HL-60 (cell line): ENCODE measurements at regions not wholly inside any gene's neighbourhood (a gene's known extent, or its start where the extent isn't known, plus 50 kb on each side); places are given as distances from the start of the nearest gene placed in this dataset.

Source experiments
- DNase-seq, 2 experiments: peaks; one replicate each; pipeline ENCODE4 v3.0.0-alpha.2; 2010 to 2020; ENCODE audit warnings: low read depth in 1 of 2, low spot score in 1 of 2
- H3K27ac ChIP-seq: fragments of 250-450 bp; sonication (Bioruptor Pico); replicated peaks from 2 replicates; pipeline ENCODE4 v1.5.1; 2020; ENCODE audit warnings: mild to moderate bottlenecking, moderate library complexity
- H3K27me3 ChIP-seq: fragments of 250-450 bp; sonication (Bioruptor Pico); 2 replicates; pipeline ENCODE4 v1.5.1; 2021; ENCODE audit warnings: mild to moderate bottlenecking, moderate library complexity; ENCODE audit not compliant: insufficient read depth, poor library complexity, severe bottlenecking
- H3K4me3 ChIP-seq: replicated peaks from 2 replicates; pipeline ENCODE4 v1.5.1; 2011; ENCODE audit warnings: mild to moderate bottlenecking, control low read depth, low read length; ENCODE audit not compliant: insufficient read depth
- CTCF ChIP-seq: IDR thresholded peaks from one replicate; pipeline ENCODE4 v1.5.1; 2011; ENCODE audit warnings: low read length, control low read depth, inconsistent platforms; ENCODE audit not compliant: insufficient read depth
- GABPA ChIP-seq: IDR thresholded peaks from 2 replicates; pipeline ENCODE4 v1.6.1; 2012; ENCODE audit warnings: low read depth
- POLR2AphosphoS5 ChIP-seq: IDR thresholded peaks from 2 replicates; pipeline ENCODE4 v1.6.1; 2012; ENCODE audit warnings: low read depth
- REST ChIP-seq: IDR thresholded peaks from 2 replicates; pipeline ENCODE4 v1.6.1; 2012; ENCODE audit warnings: low read depth; ENCODE audit not compliant: insufficient replicate concordance
- SPI1 ChIP-seq: IDR thresholded peaks from 2 replicates; pipeline ENCODE4 v1.6.1; 2012; ENCODE audit warnings: low read depth, mild to moderate bottlenecking, borderline replicate concordance

GRCh38 chr13:51518827-51519226 is 65.4 kb upstream of the WDFY2 start:
- TF ChIP-seq CTCF (no peak), SPI1 (no peak; the same call in 1 of the 2 replicates), GABPA (no peak), REST (no peak)
- no peaks in the 10 kb centered on the region for H3K27me3 ChIP-seq
- peak in 1 of 2 experiments; percentile 26 for DNase-seq

GRCh38 chr13:51519771-51520216 is 64.5 kb upstream of the WDFY2 start:
- H3K27me3 ChIP-seq = no peaks in the 10 kb centered on the region
- TF ChIP-seq GABPA (no peak), SPI1 (no peak), POLR2AphosphoS5 (no peak), CTCF (no peak), REST (no peak)
- H3K4me3 ChIP-seq = no peak overlapping the region
- DNase-seq = no peak
- H3K27ac ChIP-seq = peak overlapping the region; percentile 19

More at GRCh38 chr13:51518827-51519226, 65.4 kb upstream of the WDFY2 start:
- no peak overlapping the region for H3K27ac ChIP-seq
- no peak overlapping the region for H3K4me3 ChIP-seq

GRCh38 chr13:51520524-51520923 is 63.7 kb upstream of the WDFY2 start:
- peak; percentile 30 to 85 for DNase-seq
- H3K27me3 ChIP-seq = no peaks in the 10 kb centered on the region

GRCh38 chr13:51523082-51523518 is 61.2 kb upstream of the WDFY2 start:
- Histone ChIP-seq H3K4me3 (no peak overlapping the region), H3K27ac (peak overlapping the region; percentile 30), H3K27me3 (no peaks in the 10 kb centered on the region)
- TF ChIP-seq GABPA = no peak
- no peak for TF ChIP-seq CTCF
- TF ChIP-seq POLR2AphosphoS5 = peak; percentile 56
- TF ChIP-seq REST = no peak
- peak; percentile 37 to 91 for DNase-seq

More at GRCh38 chr13:51520524-51520923, 63.7 kb upstream of the WDFY2 start:
- Histone ChIP-seq H3K4me3 (no peak overlapping the region), H3K27ac (peak overlapping the region; percentile 26)
- TF ChIP-seq POLR2AphosphoS5 (0 out of 2 replicates have a peak, but pooled peaks have one; percentile 54), GABPA (no peak)
